GM19395 (cell line): ENCODE measurements at regions not wholly inside any gene's neighbourhood (a gene's known extent, or its start where the extent isn't known, plus 50 kb on each side); places are given as distances from the start of the nearest gene placed in this dataset.

Source experiments
- ATAC-seq: cut with Tn5 transposase; IDR thresholded peaks from one replicate; pipeline ENCODE4 v1.9.1; 2021; ENCODE audit warnings: mild to moderate bottlenecking, moderate library complexity; ENCODE audit not compliant: unreplicated experiment

- ATAC-seq: no peak
Measured at GRCh38 chr5:4882186-4882585, 257.9 kb upstream of the ADAMTS16 start.

GRCh38 chr5:4883360-4883759 is 256.8 kb upstream of the ADAMTS16 start:
- no peak for ATAC-seq

- ATAC-seq: no peak
Measured at GRCh38 chr5:4893063-4893744, 246.9 kb upstream of the ADAMTS16 start.

- ATAC-seq: no peak
Measured at GRCh38 chr5:4896328-4896727, 243.8 kb upstream of the ADAMTS16 start.

- no peak for ATAC-seq
Measured at GRCh38 chr5:4901305-4901811, 238.8 kb upstream of the ADAMTS16 start.

- no peak for ATAC-seq
Measured at GRCh38 chr5:4901924-4902323, 238.2 kb upstream of the ADAMTS16 start.

- no peak for ATAC-seq
Measured at GRCh38 chr5:4905674-4906520, 234.2 kb upstream of the ADAMTS16 start.

- no peak for ATAC-seq
Measured at GRCh38 chr5:4906786-4907185, 233.3 kb upstream of the ADAMTS16 start.

- no peak for ATAC-seq
Measured at GRCh38 chr5:4907571-4907970, 232.6 kb upstream of the ADAMTS16 start.

GRCh38 chr5:4909086-4909485 is 231.0 kb upstream of the ADAMTS16 start:
- ATAC-seq: no peak

- no peak for ATAC-seq
Measured at GRCh38 chr5:4911646-4912403, 228.3 kb upstream of the ADAMTS16 start.

- ATAC-seq: no peak
Measured at GRCh38 chr5:4921929-4922328, 218.2 kb upstream of the ADAMTS16 start.

- no peak for ATAC-seq
Measured at GRCh38 chr5:4924577-4924976, 215.6 kb upstream of the ADAMTS16 start.

GRCh38 chr5:4927097-4927496 is 213.0 kb upstream of the ADAMTS16 start:
- no peak for ATAC-seq

GRCh38 chr5:4928409-4928808 is 211.7 kb upstream of the ADAMTS16 start:
- no peak for ATAC-seq

GRCh38 chr5:4929092-4929655 is 211.0 kb upstream of the ADAMTS16 start:
- no peak for ATAC-seq

GRCh38 chr5:4939042-4939781 is 200.9 kb upstream of the ADAMTS16 start:
- no peak for ATAC-seq

GRCh38 chr5:4941161-4941560 is 199.0 kb upstream of the ADAMTS16 start:
- no peak for ATAC-seq

- peak; percentile 74 for ATAC-seq
Measured at GRCh38 chr5:4941957-4942830, 197.9 kb upstream of the ADAMTS16 start.
